ENCODE measurements at regions not wholly inside any gene's neighbourhood (a gene's known extent, or its start where the extent isn't known, plus 50 kb on each side); places are given as distances from the start of the nearest gene placed in this dataset.
A peak's percentile ranks its signal among the peaks of the same experiment; 100 is the strongest.

- H3K27me3 ChIP-seq (ENCODE audit: control insufficient read depth in 1 of 2, insufficient read depth in 2 of 2, low read length in 1 of 2) = no peaks in the 10 kb centered on the region
- no peaks in the 10 kb centered on the region for H3K4me1 ChIP-seq (ENCODE audit: control insufficient read depth in 1 of 2, insufficient read depth in 2 of 2, low read length in 2 of 2)
- H3K9me3 ChIP-seq (ENCODE audit: control insufficient read depth, low read length) = peaks cover 1% of the 10 kb centered on the region
- intact Hi-C loops (cut with DNase I) = no loop called here
- H3K27ac ChIP-seq (ENCODE audit: low read depth in 1 of 2, low read length in 2 of 2) = no peak overlapping the region
- no peak for DNase-seq
- H3K36me3 ChIP-seq (ENCODE audit: control insufficient read depth in 1 of 2, insufficient read depth in 2 of 2, low read length in 1 of 2) = no peaks in the 10 kb centered on the region
- ATAC-seq (ENCODE audit: low FRiP score) = no peak
- 73 to 78% methylated on average over 2 of the region's 2 CpGs for WGBS, 2 donors
- H3K4me3 ChIP-seq (ENCODE audit: low read length in 2 of 2) = no peak overlapping the region
Observed at GRCh38 chr20:39129523-39129922, 167.4 kb downstream of the DHX35 start.

- Histone ChIP-seq H3K4me3 (ENCODE audit: low read length in 2 of 2) (no peak overlapping the region), H3K9me3 (ENCODE audit: control insufficient read depth, low read length) (no peaks in the 10 kb centered on the region), H3K27ac (ENCODE audit: low read depth in 1 of 2, low read length in 2 of 2) (no peak overlapping the region), H3K27me3 (ENCODE audit: control insufficient read depth in 1 of 2, insufficient read depth in 2 of 2, low read length in 1 of 2) (no peaks in the 10 kb centered on the region), H3K36me3 (ENCODE audit: control insufficient read depth in 1 of 2, insufficient read depth in 2 of 2, low read length in 1 of 2) (no peaks in the 10 kb centered on the region), H3K4me1 (ENCODE audit: control insufficient read depth in 1 of 2, insufficient read depth in 2 of 2, low read length in 2 of 2) (no peaks in the 10 kb centered on the region)
- ATAC-seq (ENCODE audit: low FRiP score) (no peak), DNase-seq (no peak)
- intact Hi-C loops (cut with DNase I) = no loop called here
- 90 to 93% methylated on average over 7 of the region's 7 CpGs for WGBS, 2 donors
Observed at GRCh38 chr20:39124064-39124463, 161.9 kb downstream of the DHX35 start.

GRCh38 chr20:39123185-39123557, 161.0 kb downstream of the DHX35 start:
- intact Hi-C loops (cut with DNase I) = no loop called here
- 27 to 36% methylated on average over 3 of the region's 3 CpGs for WGBS, 2 donors
- no peaks in the 10 kb centered on the region for H3K36me3 ChIP-seq (ENCODE audit: control insufficient read depth in 1 of 2, insufficient read depth in 2 of 2, low read length in 1 of 2)
- no peak overlapping the region for H3K27ac ChIP-seq (ENCODE audit: low read depth in 1 of 2, low read length in 2 of 2)
- no peaks in the 10 kb centered on the region for H3K27me3 ChIP-seq (ENCODE audit: control insufficient read depth in 1 of 2, insufficient read depth in 2 of 2, low read length in 1 of 2)
- no peak for DNase-seq
- no peak overlapping the region for H3K4me3 ChIP-seq (ENCODE audit: low read length in 2 of 2)
- H3K9me3 ChIP-seq (ENCODE audit: control insufficient read depth, low read length) = no peaks in the 10 kb centered on the region
- no peaks in the 10 kb centered on the region for H3K4me1 ChIP-seq (ENCODE audit: control insufficient read depth in 1 of 2, insufficient read depth in 2 of 2, low read length in 2 of 2)
- ATAC-seq (ENCODE audit: low FRiP score) = no peak

GRCh38 chr20:39117491-39117890, 155.3 kb downstream of the DHX35 start:
- Histone ChIP-seq H3K4me3 (ENCODE audit: low read length in 2 of 2) (no peak overlapping the region), H3K27ac (ENCODE audit: low read depth in 1 of 2, low read length in 2 of 2) (no peak overlapping the region), H3K36me3 (ENCODE audit: control insufficient read depth in 1 of 2, insufficient read depth in 2 of 2, low read length in 1 of 2) (no peaks in the 10 kb centered on the region), H3K9me3 (ENCODE audit: control insufficient read depth, low read length) (peaks cover 2% of the 10 kb centered on the region), H3K4me1 (ENCODE audit: control insufficient read depth in 1 of 2, insufficient read depth in 2 of 2, low read length in 2 of 2) (no peaks in the 10 kb centered on the region), H3K27me3 (ENCODE audit: control insufficient read depth in 1 of 2, insufficient read depth in 2 of 2, low read length in 1 of 2) (no peaks in the 10 kb centered on the region)
- DNase-seq (no peak), ATAC-seq (ENCODE audit: low FRiP score) (no peak)
- intact Hi-C loops (cut with DNase I) = no loop called here

GRCh38 chr20:39116020-39116419, 153.9 kb downstream of the DHX35 start:
- H3K9me3 ChIP-seq (ENCODE audit: control insufficient read depth, low read length) = peaks cover 2% of the 10 kb centered on the region
- DNase-seq (no peak), ATAC-seq (ENCODE audit: low FRiP score) (no peak)
- no peak overlapping the region for H3K27ac ChIP-seq (ENCODE audit: low read depth in 1 of 2, low read length in 2 of 2)
- no peaks in the 10 kb centered on the region for H3K36me3 ChIP-seq (ENCODE audit: control insufficient read depth in 1 of 2, insufficient read depth in 2 of 2, low read length in 1 of 2)
- H3K4me1 ChIP-seq (ENCODE audit: control insufficient read depth in 1 of 2, insufficient read depth in 2 of 2, low read length in 2 of 2) = no peaks in the 10 kb centered on the region
- intact Hi-C loops (cut with DNase I) = no loop called here
- no peak overlapping the region for H3K4me3 ChIP-seq (ENCODE audit: low read length in 2 of 2)
- 92 to 93% methylated on average over 2 of the region's 2 CpGs for WGBS, 2 donors
- H3K27me3 ChIP-seq (ENCODE audit: control insufficient read depth in 1 of 2, insufficient read depth in 2 of 2, low read length in 1 of 2) = no peaks in the 10 kb centered on the region

- peak; percentile 55 for ATAC-seq (ENCODE audit: low FRiP score)
- WGBS, 2 donors = 23 to 28% methylated on average over 9 of the region's 9 CpGs
- no peak for DNase-seq
Observed at GRCh38 chr20:39112178-39112743, 150.1 kb downstream of the DHX35 start.

GRCh38 chr20:39111359-39112177, 149.4 kb downstream of the DHX35 start:
- intact Hi-C loops (cut with DNase I) = no loop called here
- no peaks in the 10 kb centered on the region for H3K36me3 ChIP-seq (ENCODE audit: control insufficient read depth in 1 of 2, insufficient read depth in 2 of 2, low read length in 1 of 2)
- no peaks in the 10 kb centered on the region for H3K9me3 ChIP-seq (ENCODE audit: control insufficient read depth, low read length)
- no peak overlapping the region for H3K4me3 ChIP-seq (ENCODE audit: low read length in 2 of 2)
- H3K4me1 ChIP-seq (ENCODE audit: control insufficient read depth in 1 of 2, insufficient read depth in 2 of 2, low read length in 2 of 2) = no peaks in the 10 kb centered on the region
- 12 to 13% methylated on average over 4 of the region's 4 CpGs for WGBS, 2 donors
- ATAC-seq (ENCODE audit: low FRiP score) (no peak), DNase-seq (no peak)
- H3K27me3 ChIP-seq (ENCODE audit: control insufficient read depth in 1 of 2, insufficient read depth in 2 of 2, low read length in 1 of 2) = no peaks in the 10 kb centered on the region
- H3K27ac ChIP-seq (ENCODE audit: low read depth in 1 of 2, low read length in 2 of 2) = no peak overlapping the region

More at GRCh38 chr20:39112178-39112743, 150.1 kb downstream of the DHX35 start:
- H3K36me3 ChIP-seq (ENCODE audit: control insufficient read depth in 1 of 2, insufficient read depth in 2 of 2, low read length in 1 of 2) = no peaks in the 10 kb centered on the region
- no peaks in the 10 kb centered on the region for H3K4me1 ChIP-seq (ENCODE audit: control insufficient read depth in 1 of 2, insufficient read depth in 2 of 2, low read length in 2 of 2)
- no peaks in the 10 kb centered on the region for H3K9me3 ChIP-seq (ENCODE audit: control insufficient read depth, low read length)
- H3K27me3 ChIP-seq (ENCODE audit: control insufficient read depth in 1 of 2, insufficient read depth in 2 of 2, low read length in 1 of 2) = no peaks in the 10 kb centered on the region
- no peak overlapping the region for H3K27ac ChIP-seq (ENCODE audit: low read depth in 1 of 2, low read length in 2 of 2)
- intact Hi-C loops (cut with DNase I) = no loop called here
- H3K4me3 ChIP-seq (ENCODE audit: low read length in 2 of 2) = no peak overlapping the region

GRCh38 chr20:39110819-39111136, 148.6 kb downstream of the DHX35 start:
- ATAC-seq (ENCODE audit: low FRiP score) (no peak), DNase-seq (no peak)
- no peak overlapping the region for H3K4me3 ChIP-seq (ENCODE audit: low read length in 2 of 2)
- H3K9me3 ChIP-seq (ENCODE audit: control insufficient read depth, low read length) = peaks cover 1% of the 10 kb centered on the region
- no peak overlapping the region for H3K27ac ChIP-seq (ENCODE audit: low read depth in 1 of 2, low read length in 2 of 2)
- no peaks in the 10 kb centered on the region for H3K27me3 ChIP-seq (ENCODE audit: control insufficient read depth in 1 of 2, insufficient read depth in 2 of 2, low read length in 1 of 2)
- no peaks in the 10 kb centered on the region for H3K4me1 ChIP-seq (ENCODE audit: control insufficient read depth in 1 of 2, insufficient read depth in 2 of 2, low read length in 2 of 2)
- intact Hi-C loops (cut with DNase I) = no loop called here
- H3K36me3 ChIP-seq (ENCODE audit: control insufficient read depth in 1 of 2, insufficient read depth in 2 of 2, low read length in 1 of 2) = no peaks in the 10 kb centered on the region
